ENCODE measurements at regions not wholly inside any gene's neighbourhood (a gene's known extent, or its start where the extent isn't known, plus 50 kb on each side); places are given as distances from the start of the nearest gene placed in this dataset.
"Not testable (repeated sequence)": the region's sequence is repeated elsewhere in the genome, so short reads cannot be mapped to it uniquely, and the experiment has no call there.

GRCh38 chr17:63082273-63082861 lies 116.3 kb downstream of the TANC2 start:
- DNase-seq, result peak in 1 of 2 experiments; percentile 26

DNA sequence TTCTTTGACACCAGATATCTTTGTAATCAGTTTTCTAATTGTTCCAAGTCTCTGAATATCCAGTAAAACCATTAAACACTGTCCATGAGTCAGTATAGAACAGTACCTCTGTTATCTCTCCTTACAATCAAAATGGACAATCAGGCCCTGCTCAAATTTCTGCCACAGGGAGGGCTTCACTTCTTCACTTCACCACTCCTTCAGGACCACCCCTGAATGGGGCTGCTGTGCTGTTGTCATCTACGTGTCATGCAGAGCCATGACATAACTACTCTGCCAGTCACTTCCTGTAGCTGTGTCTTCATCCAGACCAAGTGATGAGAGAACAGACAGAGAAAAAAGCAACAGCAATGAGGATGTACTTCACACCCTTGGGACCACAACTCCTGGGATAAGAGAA lies 116.9 kb downstream of the TANC2 start:
- no peak for DNase-seq

GRCh38 chr17:63086483-63087185 lies 120.6 kb downstream of the TANC2 start:
- peak; percentile 24 to 74 for DNase-seq

GRCh38 chr17:63090358-63091114 lies 124.5 kb downstream of the TANC2 start:
- not testable (repeated sequence) for DNase-seq

DNA sequence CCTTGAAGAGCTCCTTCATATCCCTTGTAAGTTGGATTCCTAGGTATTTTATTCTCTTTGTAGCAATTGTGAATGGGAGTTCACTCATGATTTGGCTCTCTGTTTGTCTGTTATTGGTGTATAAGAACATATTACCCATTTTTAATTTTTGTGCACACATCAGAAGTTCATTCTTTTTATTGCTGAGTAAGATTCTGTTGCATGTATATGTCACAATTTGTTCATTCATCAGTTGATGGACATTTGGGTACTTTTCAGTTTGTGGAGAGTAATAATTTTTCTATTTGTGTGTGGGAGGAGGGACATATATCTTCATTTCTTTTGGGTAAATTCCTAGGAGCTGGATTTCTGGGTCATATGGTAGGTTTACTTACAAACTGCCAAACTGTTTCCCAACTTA lies 125.9 kb downstream of the TANC2 start:
- DNase-seq, result not testable (repeated sequence)

GRCh38 chr17:63094631-63095030 lies 128.6 kb downstream of the TANC2 start:
- no peak for DNase-seq

- DNase-seq, result no peak
Measured at GRCh38 chr17:63095459-63095858, 129.4 kb downstream of the TANC2 start.

DNA sequence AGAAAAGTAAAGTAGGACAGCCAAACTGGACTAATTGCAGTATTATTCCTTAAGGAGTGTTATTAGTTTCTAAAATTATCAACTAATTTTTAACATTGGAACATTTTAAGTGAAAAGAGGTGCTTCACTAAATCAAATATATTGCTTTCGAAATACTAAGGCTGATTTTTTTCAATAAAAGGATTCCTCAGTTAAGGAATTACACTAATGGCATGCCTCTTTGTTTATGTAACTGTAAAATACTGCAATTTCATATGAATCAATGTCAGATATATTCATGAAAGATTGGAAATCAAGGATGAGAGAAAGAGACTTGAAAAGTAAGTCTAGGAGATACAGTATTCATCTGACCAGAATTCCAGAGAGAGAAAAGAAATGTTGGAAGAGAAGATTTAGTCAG lies 129.8 kb downstream of the TANC2 start:
- no peak for DNase-seq

DNA sequence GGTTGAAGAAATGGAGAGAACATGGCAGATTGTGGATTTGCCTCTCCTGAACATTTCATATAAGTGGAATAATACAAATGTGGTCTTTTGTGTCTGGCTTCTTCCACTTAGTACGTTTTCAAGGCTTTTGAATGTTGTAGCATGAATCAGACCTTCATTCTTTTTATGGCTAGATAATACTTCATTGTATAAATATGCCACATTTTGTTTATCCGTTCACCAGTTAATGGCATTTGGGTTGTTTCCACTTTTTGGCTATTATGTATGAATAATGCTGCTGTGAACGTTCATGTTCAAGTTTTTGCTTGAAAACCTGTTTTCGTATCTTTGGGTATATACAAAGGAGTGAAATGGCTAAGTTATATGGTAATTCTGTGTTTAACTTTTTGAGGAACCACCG lies 130.4 kb downstream of the TANC2 start:
- DNase-seq, result no peak

- peak in 1 of 2 experiments; percentile 40 for DNase-seq
Measured at GRCh38 chr17:63099425-63099824, 133.4 kb downstream of the TANC2 start.

DNA sequence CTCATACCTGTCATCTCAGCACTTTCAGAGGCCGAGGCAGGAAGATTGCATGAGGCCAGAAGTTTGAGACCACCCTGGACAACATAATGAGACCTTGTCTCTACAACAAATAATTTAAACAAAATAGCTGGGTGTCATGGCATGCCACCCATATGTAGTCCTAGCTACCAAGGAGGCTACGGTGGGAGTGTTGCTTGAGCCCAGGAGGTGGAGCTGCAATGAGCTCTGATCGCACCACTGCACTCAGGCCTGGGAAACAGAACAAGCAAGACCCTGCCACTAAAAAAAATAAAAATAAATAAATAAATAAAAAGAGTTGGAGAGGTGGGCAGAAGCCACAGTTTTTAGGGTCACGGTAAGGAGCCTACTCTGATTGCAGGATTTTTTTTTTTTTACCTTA lies 136.0 kb downstream of the TANC2 start:
- DNase-seq, result no peak

GRCh38 chr17:63106050-63106449 lies 140.0 kb downstream of the TANC2 start:
- no peak for DNase-seq

GRCh38 chr17:63109661-63110060 lies 143.6 kb downstream of the TANC2 start:
- DNase-seq, result no peak

DNA sequence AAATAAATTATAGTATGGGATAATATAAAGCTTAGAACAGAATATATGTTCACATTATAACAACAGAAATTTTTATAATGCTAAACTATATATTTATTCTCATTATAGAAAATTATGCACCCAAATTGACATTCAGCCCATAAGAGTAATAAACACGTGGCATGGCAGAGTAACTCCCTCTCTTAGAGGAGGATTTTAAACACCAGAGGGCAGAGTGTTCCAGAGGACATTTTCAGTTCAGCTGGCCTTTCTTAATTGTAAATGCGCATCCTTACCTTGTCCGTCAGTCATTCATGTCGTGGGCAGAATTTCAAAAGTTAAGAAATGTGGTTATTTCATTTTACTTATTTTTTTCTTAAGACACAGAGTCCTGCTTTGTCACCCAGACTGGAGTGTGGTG lies 147.1 kb downstream of the TANC2 start:
- peak in 1 of 2 experiments; percentile 46 for DNase-seq

GRCh38 chr17:63116228-63116627 lies 150.2 kb downstream of the TANC2 start:
- peak in 1 of 2 experiments; percentile 31 for DNase-seq

DNA sequence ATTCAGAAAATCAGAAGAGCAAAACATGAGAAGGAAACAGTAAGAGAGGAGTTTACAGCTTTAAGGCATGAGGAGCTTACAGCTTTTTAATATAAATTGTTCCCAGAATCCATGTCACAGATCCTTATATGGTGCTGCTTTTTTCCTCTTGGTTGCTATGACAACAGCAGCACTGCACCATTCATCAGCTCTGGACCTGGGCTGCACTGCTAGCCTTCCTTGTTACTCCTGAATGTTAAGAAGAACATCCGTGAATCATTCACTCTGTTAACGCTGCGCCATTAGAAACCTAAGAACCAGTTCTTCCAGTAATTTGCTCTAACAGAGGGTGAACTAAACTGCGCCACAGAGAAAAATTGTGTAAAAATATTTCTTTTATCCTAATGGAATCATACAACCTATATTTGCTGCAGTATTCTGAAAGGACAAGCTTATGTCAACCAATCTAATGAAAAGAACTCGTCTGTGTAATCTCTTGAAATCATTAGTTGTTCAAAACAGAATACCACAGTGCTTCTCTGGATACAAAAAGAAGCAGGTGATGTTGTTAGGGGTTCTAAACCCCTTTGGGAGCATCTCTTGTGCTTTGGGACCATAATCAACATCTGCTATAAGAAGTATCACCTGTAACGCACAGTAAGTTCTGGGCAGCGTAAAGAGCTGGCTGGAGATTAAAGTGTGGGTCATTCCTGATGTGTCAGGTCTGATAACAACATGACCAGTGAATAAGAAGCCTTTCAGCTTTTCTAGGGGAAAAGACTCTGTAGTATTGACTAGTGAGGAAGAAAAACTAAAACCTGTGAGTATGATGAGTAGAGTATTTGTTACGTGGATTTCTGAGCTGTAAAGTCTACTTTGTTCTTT lies 151.2 kb downstream of the TANC2 start:
- DNase-seq, result peak; percentile 47 to 73

GRCh38 chr17:63120406-63120805 lies 154.4 kb downstream of the TANC2 start:
- DNase-seq, result no peak

DNA sequence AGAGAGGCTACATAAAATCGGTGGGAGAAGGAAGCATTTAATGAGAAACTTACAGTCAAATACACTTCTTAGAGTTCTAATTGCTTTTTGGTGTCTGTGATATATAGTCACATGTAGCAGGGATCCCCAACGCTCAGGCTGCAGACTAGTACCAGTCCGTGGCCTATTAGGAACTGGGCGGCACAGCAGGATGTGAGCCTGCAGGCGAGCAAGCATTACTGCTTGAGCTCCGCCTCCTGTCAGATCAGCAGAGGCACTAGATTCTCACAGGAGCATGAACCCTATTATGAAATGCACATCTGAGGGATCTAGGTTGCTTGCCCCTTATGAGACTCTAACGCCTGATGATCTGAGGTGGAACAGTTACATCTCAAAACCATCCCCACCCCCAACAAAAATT lies 158.5 kb downstream of the TANC2 start:
- no peak for DNase-seq

DNA sequence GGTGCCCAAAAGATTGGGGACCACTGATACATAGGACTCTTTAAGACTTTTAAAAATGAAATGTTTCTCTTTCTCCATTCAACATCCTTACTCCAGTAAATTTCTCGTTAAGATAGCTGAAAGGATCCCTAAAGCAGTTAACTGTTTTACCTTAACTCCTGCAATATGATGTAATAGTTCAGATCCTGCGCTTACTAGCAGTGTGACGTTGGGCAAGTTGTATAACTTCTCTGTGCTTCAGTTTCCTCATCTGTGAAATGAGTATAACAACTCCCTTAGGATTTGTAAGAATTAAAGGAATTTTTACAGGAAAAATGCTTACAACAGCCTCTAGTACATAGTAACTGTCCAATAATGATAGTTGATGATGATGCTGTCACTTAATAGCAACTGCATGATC lies 158.9 kb downstream of the TANC2 start:
- DNase-seq, result no peak

DNA sequence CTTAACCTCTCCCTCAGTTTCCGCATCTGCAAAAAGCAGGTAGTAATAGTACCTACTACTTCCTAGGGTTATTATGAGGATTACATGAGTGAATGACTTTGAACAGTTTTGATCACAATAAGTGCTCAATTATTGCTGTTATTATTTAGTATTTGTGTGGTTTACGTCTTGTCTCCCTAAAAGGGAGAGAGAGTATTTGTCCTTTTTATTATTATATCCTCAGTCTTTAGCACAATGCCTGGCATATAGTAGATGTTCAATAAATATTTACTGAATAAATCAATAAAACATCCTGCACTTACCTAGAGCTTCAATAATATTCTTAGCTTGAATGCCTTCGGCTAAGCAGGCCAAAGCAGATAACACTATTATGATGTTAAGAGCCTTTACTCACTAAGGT lies 160.0 kb downstream of the TANC2 start:
- no peak for DNase-seq

DNA sequence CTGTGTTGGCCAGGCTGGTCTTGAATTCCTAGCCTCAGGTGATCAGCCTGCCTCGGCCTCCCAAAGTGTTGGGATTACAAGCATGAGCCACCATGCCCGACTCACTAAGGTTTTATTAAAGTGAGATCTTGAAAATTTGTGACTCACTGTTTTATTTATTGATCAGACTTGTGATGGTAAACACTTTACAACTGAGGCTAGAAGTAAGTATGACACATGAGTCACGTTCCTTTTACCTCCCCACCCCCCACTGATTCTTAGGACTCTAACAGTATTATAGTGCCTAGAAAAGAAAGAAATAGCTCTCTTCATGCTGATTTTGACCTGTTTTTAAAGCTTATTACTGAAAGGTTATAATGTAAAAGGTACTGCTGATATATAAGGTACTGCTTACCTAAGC lies 160.6 kb downstream of the TANC2 start:
- DNase-seq, result no peak

DNA sequence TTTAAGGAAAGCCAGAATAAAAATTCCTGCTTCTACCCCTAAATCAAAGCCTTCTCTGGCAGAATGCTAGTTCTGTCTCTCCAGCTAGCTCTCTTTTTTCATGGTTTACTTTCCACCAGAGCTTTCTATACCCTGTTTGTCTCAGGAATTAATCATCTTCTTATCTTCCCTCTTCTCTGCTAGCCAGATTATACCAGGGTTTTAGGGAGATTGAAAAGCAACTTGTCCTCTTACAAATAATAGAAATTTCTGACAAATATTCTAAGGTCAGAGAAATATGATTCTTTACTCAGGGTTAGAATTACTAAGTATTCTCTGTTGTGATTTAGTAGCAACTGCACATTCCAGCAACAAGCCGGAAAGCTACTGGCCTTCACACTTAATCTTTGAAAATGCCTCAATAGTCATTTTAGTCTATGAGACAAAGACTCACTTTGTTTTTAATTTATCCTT lies 166.4 kb downstream of the TANC2 start:
- DNase-seq, result no peak

- no peak for DNase-seq
Measured at GRCh38 chr17:63133491-63133890, 167.5 kb downstream of the TANC2 start.

Data from NCI-H524 (cell line).